OCI-LY7 (cell line): ENCODE measurements at regions not wholly inside any gene's neighbourhood (a gene's known extent, or its start where the extent isn't known, plus 50 kb on each side); places are given as distances from the start of the nearest gene placed in this dataset.

Source experiments
- BruUV-seq: library from RNA; stranded (reverse); fragments of 400-500 nt; replicated peaks from 2 replicates; lab custom pipeline; 2021; lab: Mats Ljungman, UMichigan
- CTCF ChIA-PET: fragments of 300-600 bp; sonication (Branson Sonifier 250); formaldehyde crosslinking; loops from one replicate; lab custom pipeline; 2022; ENCODE audit warnings: antibody characterized with exemption; ENCODE audit not compliant: unreplicated experiment; lab: Charles Lee
- POLR2A ChIA-PET: fragments of 300-600 bp; sonication (Branson Sonifier 250); formaldehyde crosslinking; loops from one replicate; lab custom pipeline; 2022; ENCODE audit warnings: antibody characterized with exemption; lab: Charles Lee
- DNase-seq: peaks from one replicate; pipeline ENCODE4 v3.0.0-alpha.2; 2015; ENCODE audit warnings: low spot score
- H2AFZ ChIP-seq: fragments of 200-600 bp; sonication (generic), shearing (Covaris generic); 2 replicates; pipeline ENCODE4 v1.6.1; 2014; ENCODE audit warnings: mild to moderate bottlenecking, antibody characterized with exemption, low read length, moderate library complexity
- H3K27ac ChIP-seq: fragments of 200-600 bp; sonication (generic); 2 replicates; pipeline ENCODE4 v1.5.1; 2014; ENCODE audit warnings: mixed run types, low read depth, mild to moderate bottlenecking, moderate library complexity, low read length, inconsistent platforms; ENCODE audit not compliant: poor library complexity, severe bottlenecking
- H3K36me3 ChIP-seq: fragments of 200-600 bp; sonication (generic); 2 replicates; pipeline ENCODE4 v1.6.1; 2014; ENCODE audit warnings: mild to moderate bottlenecking, antibody characterized with exemption, low read length, moderate library complexity, mixed read lengths; ENCODE audit not compliant: insufficient read depth
- H3K4me1 ChIP-seq: fragments of 200-600 bp; sonication (generic); 2 replicates; pipeline ENCODE4 v1.5.1; 2014; ENCODE audit warnings: mild to moderate bottlenecking, low read length; ENCODE audit not compliant: insufficient read depth, poor library complexity, severe bottlenecking
- H3K4me2 ChIP-seq: fragments of 200-600 bp; sonication (generic); 2 replicates; pipeline ENCODE4 v1.6.1; 2014; ENCODE audit warnings: mild to moderate bottlenecking, low read length
- H3K4me3 ChIP-seq: fragments of 200-600 bp; sonication (generic); 2 replicates; pipeline ENCODE4 v1.5.1; 2014; ENCODE audit warnings: mild to moderate bottlenecking, low read depth, low read length; ENCODE audit not compliant: poor library complexity, severe bottlenecking
- H3K79me2 ChIP-seq: fragments of 200-600 bp; sonication (generic); 2 replicates; pipeline ENCODE4 v1.6.1; 2016; ENCODE audit warnings: low read depth, mild to moderate bottlenecking, low read length, moderate library complexity, mixed read lengths; ENCODE audit not compliant: insufficient read depth
- H3K9me2 ChIP-seq: fragments of 200-600 bp; sonication (generic); 2 replicates; pipeline ENCODE4 v1.6.1; 2016; ENCODE audit warnings: mild to moderate bottlenecking, low read length, mixed read lengths; ENCODE audit not compliant: insufficient read depth
- H3K9me3 ChIP-seq: fragments of 200-600 bp; sonication (generic); 2 replicates; pipeline ENCODE4 v1.6.1; 2014; ENCODE audit warnings: mild to moderate bottlenecking, mixed run types, low read length, mixed read lengths
- H4K20me1 ChIP-seq: fragments of 200-600 bp; sonication (generic); 2 replicates; pipeline ENCODE4 v1.6.1; 2014; ENCODE audit warnings: mild to moderate bottlenecking, antibody characterized with exemption, low read length, moderate library complexity, mixed read lengths; ENCODE audit not compliant: insufficient read depth
- EZH2phosphoT487 ChIP-seq: fragments of 200-600 bp; sonication (generic); IDR thresholded peaks from 2 replicates; pipeline ENCODE4 v1.6.1; 2018; ENCODE audit warnings: low read depth, borderline replicate concordance, mild to moderate bottlenecking, mixed run types, antibody characterized with exemption, low read length, moderate library complexity, mixed read lengths
- intact Hi-C: fragments of 100-400 bp; cut with micrococcal nuclease; formaldehyde crosslinking; loops from one replicate; pipeline ENCODE4 v1.10.0; 2022; ENCODE audit not compliant: unreplicated experiment
- TF ChIP-seq, protein P1 (sequence below): fragments of 200-600 bp; sonication (generic); conservative IDR thresholded peaks from 2 replicates; pipeline ENCODE4 v1.5.1; 2014; ENCODE audit warnings: mild to moderate bottlenecking, antibody characterized with exemption, low read length, moderate library complexity, mixed read lengths

DNA sequence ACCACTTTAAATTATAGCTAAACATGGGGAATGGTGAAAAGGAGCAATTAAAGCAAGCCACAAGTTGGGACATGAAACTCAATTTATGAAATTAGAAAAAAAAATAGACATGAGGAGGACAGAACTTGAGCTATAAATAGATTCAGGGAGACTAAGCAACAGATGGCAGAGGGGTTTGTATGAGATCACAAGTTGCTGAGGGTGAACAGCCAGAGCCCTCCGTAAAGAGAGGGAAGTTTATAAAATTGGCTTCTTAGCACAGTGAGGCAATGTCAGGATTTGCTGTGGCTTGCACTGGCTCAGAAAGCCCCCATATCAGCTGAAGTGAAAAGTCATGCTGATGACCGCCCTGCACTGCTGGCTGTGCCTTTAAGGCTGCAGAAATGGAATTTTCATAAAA, 443.4 kb upstream of the CD180 start:
- no peaks in the 10 kb centered on the region for H3K79me2 ChIP-seq
- no peaks in the 10 kb centered on the region for H3K9me2 ChIP-seq
- no peak overlapping the region for H3K27ac ChIP-seq
- H2AFZ ChIP-seq: no peak overlapping the region
- CTCF ChIA-PET: no interaction called here
- no peaks in the 10 kb centered on the region for H3K36me3 ChIP-seq
- no peaks in the 10 kb centered on the region for H3K4me1 ChIP-seq
- no TSS peak for BruUV-seq
- no peak overlapping the region for H3K4me3 ChIP-seq
- no peaks in the 10 kb centered on the region for H3K9me3 ChIP-seq
- no peaks in the 10 kb centered on the region for H4K20me1 ChIP-seq
- no peak for TF ChIP-seq EZH2phosphoT487
- TF ChIP-seq, protein P1, sequence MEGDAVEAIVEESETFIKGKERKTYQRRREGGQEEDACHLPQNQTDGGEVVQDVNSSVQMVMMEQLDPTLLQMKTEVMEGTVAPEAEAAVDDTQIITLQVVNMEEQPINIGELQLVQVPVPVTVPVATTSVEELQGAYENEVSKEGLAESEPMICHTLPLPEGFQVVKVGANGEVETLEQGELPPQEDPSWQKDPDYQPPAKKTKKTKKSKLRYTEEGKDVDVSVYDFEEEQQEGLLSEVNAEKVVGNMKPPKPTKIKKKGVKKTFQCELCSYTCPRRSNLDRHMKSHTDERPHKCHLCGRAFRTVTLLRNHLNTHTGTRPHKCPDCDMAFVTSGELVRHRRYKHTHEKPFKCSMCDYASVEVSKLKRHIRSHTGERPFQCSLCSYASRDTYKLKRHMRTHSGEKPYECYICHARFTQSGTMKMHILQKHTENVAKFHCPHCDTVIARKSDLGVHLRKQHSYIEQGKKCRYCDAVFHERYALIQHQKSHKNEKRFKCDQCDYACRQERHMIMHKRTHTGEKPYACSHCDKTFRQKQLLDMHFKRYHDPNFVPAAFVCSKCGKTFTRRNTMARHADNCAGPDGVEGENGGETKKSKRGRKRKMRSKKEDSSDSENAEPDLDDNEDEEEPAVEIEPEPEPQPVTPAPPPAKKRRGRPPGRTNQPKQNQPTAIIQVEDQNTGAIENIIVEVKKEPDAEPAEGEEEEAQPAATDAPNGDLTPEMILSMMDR: no peak
- DNase-seq: no peak
- intact Hi-C loops: no loop called here
- POLR2A ChIA-PET: interaction anchor here (0.7 kb wide), 2 partner anchors 126 to 699 kb away, joined by 3 to 4 read pairs; no protein-coding TSS in a partner anchor
- H3K4me2 ChIP-seq: no peak overlapping the region

DNA sequence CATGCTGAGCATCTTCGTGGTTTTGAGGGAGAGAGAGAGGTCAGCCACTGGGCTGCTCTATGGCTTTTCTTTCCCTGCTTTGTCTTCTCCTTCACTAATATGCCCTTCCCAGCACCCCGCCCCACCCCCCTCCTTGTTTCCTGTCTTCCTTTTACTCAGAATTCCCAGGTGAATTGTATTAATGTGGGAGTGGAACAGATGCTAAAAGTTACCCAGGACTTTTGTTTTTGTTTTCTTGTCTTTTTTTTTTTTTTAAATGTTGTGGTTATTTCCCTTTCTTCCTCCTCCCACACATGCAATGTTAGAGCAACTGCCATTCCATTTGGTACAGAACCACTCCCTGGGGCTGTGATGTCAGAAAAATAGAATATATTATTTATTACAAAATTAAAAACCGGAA, 442.7 kb upstream of the CD180 start:
- H3K4me1 ChIP-seq: no peaks in the 10 kb centered on the region
- no peak overlapping the region for H3K27ac ChIP-seq
- H4K20me1 ChIP-seq: no peaks in the 10 kb centered on the region
- no TSS peak for BruUV-seq
- no peak for DNase-seq
- H3K4me2 ChIP-seq: no peak overlapping the region
- CTCF ChIA-PET: no interaction called here
- H3K9me3 ChIP-seq: no peaks in the 10 kb centered on the region
- no peak overlapping the region for H2AFZ ChIP-seq
- H3K36me3 ChIP-seq: no peaks in the 10 kb centered on the region
- POLR2A ChIA-PET: interaction anchor here (0.7 kb wide), 2 partner anchors 126 to 699 kb away, joined by 3 to 4 read pairs; no protein-coding TSS in a partner anchor
- H3K79me2 ChIP-seq: no peaks in the 10 kb centered on the region
- no peaks in the 10 kb centered on the region for H3K9me2 ChIP-seq
- TF ChIP-seq EZH2phosphoT487: no peak
- TF ChIP-seq, protein P1: no peak
- intact Hi-C loops: no loop called here
- H3K4me3 ChIP-seq: no peak overlapping the region

GRCh38 chr5:67636850-67637524, 440.4 kb upstream of the CD180 start:
- no peak overlapping the region for H3K27ac ChIP-seq
- H2AFZ ChIP-seq: no peak overlapping the region
- no peaks in the 10 kb centered on the region for H3K9me3 ChIP-seq
- ChIA-PET POLR2A (no interaction called here), CTCF (no interaction called here)
- no peak overlapping the region for H3K4me3 ChIP-seq
- no peak for TF ChIP-seq EZH2phosphoT487
- TF ChIP-seq, protein P1: no peak
- no peak for DNase-seq
- no peaks in the 10 kb centered on the region for H3K36me3 ChIP-seq
- BruUV-seq: no TSS peak
- H3K4me2 ChIP-seq: no peak overlapping the region
- H4K20me1 ChIP-seq: no peaks in the 10 kb centered on the region
- intact Hi-C loops: no loop called here
- no peaks in the 10 kb centered on the region for H3K4me1 ChIP-seq
- no peaks in the 10 kb centered on the region for H3K79me2 ChIP-seq
- no peaks in the 10 kb centered on the region for H3K9me2 ChIP-seq
